ENCODE measurements at regions not wholly inside any gene's neighbourhood (a gene's known extent, or its start where the extent isn't known, plus 50 kb on each side); places are given as distances from the start of the nearest gene placed in this dataset.
"Not testable (repeated sequence)": the region's sequence is repeated elsewhere in the genome, so short reads cannot be mapped to it uniquely, and the experiment has no call there.

DNA sequence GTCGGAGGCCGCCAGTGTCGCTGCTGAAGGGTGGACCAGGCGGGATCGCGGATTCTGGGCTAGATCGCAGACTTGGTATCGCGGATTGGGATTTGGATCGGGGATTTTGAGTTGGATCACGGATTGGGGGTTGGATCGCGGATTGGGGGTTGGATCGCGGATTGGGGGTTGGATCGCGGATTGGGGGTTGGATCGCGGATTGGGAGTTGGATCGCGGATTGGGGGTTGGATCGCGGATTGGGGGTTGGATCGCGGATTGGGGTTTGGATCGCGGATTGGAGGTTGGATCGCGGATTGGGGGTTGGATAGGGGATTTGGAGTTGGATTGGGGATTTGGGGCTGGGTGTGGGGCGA lies 93.1 kb upstream of the THOC3 start:
- H3K27me3 ChIP-seq (ENCODE audit: insufficient read depth, low read depth), result not testable (repeated sequence)

GRCh38 chr5:176061660-176062059 lies 93.5 kb upstream of the THOC3 start:
- H3K79me2 ChIP-seq (ENCODE audit: low read depth); POLR2A ChIA-PET (ENCODE audit: unreplicated experiment); H3K27ac ChIP-seq; H2AFZ ChIP-seq; H4K20me1 ChIP-seq (ENCODE audit: insufficient read depth); BruUV-seq (replicated peaks); H3K27me3 ChIP-seq (ENCODE audit: insufficient read depth, low read depth); intact Hi-C loops (cut with micrococcal nuclease; ENCODE audit: unreplicated experiment); H3K9me3 ChIP-seq (ENCODE audit: insufficient read depth, low read depth); CTCF ChIA-PET; H3K4me1 ChIP-seq (replicated peaks; ENCODE audit: insufficient read depth); H3K4me2 ChIP-seq; H3F3A ChIP-seq (ENCODE audit: insufficient read depth, low read depth); H3K4me3 ChIP-seq; DNase-seq; H3K9me2 ChIP-seq (ENCODE audit: insufficient read depth); H3K36me3 ChIP-seq (ENCODE audit: low read depth): not testable (repeated sequence)

More for the DNA sequence above, 93.1 kb upstream of the THOC3 start:
- H3F3A ChIP-seq (ENCODE audit: insufficient read depth, low read depth); CTCF ChIA-PET; H3K4me2 ChIP-seq; H3K4me3 ChIP-seq; H3K27ac ChIP-seq; BruUV-seq (replicated peaks); H2AFZ ChIP-seq; H3K9me2 ChIP-seq (ENCODE audit: insufficient read depth); POLR2A ChIA-PET (ENCODE audit: unreplicated experiment); H3K4me1 ChIP-seq (replicated peaks; ENCODE audit: insufficient read depth); H3K79me2 ChIP-seq (ENCODE audit: low read depth); H4K20me1 ChIP-seq (ENCODE audit: insufficient read depth); intact Hi-C loops (cut with micrococcal nuclease; ENCODE audit: unreplicated experiment); DNase-seq; H3K36me3 ChIP-seq (ENCODE audit: low read depth); H3K9me3 ChIP-seq (ENCODE audit: insufficient read depth, low read depth): not testable (repeated sequence)

DNA sequence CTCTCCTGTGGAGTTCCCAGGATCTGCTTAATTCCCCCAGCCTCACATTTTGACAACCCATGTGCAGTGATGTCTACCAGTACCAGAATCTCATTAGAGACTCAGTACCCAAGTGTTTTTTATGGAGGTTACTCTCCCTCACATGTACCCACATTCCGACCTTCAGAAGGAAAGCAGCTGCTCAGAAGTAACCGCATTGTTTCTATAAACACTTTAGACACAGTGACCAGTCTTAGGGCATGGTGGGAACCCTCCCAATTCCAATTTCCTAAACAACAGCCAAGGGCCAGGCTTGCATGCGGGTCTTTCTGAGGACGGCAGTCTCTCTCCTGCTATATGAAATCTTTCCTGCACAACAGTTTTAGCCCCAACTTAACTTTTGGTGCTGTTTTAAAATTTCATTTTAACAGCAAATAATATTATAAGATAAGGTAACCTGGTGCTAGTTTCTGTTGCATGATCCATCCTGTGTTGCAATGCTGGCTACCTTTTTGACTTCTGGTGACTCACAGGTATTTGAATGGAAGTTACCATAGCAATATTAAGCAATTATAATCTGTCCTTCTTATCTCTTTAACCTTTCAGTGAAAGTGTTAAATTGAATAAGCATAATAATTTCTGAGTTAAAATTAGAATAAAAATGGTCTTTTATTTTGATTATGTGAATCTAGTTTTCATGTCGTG lies 98.3 kb upstream of the THOC3 start:
- H3K27me3 ChIP-seq (ENCODE audit: insufficient read depth, low read depth); BruUV-seq (replicated peaks); H3K9me3 ChIP-seq (ENCODE audit: insufficient read depth, low read depth); H3K36me3 ChIP-seq (ENCODE audit: low read depth); H3K79me2 ChIP-seq (ENCODE audit: low read depth); DNase-seq; CTCF ChIA-PET; H3K9me2 ChIP-seq (ENCODE audit: insufficient read depth); H3K4me1 ChIP-seq (replicated peaks; ENCODE audit: insufficient read depth); H3K4me3 ChIP-seq; H3F3A ChIP-seq (ENCODE audit: insufficient read depth, low read depth); H3K27ac ChIP-seq; H4K20me1 ChIP-seq (ENCODE audit: insufficient read depth); POLR2A ChIA-PET (ENCODE audit: unreplicated experiment); H3K4me2 ChIP-seq; intact Hi-C loops (cut with micrococcal nuclease; ENCODE audit: unreplicated experiment); H2AFZ ChIP-seq: not testable (repeated sequence)

- H4K20me1 ChIP-seq (ENCODE audit: insufficient read depth); H3K4me1 ChIP-seq (replicated peaks; ENCODE audit: insufficient read depth); H3K4me3 ChIP-seq; H3F3A ChIP-seq (ENCODE audit: insufficient read depth, low read depth); DNase-seq; intact Hi-C loops (cut with micrococcal nuclease; ENCODE audit: unreplicated experiment); CTCF ChIA-PET; BruUV-seq (replicated peaks); POLR2A ChIA-PET (ENCODE audit: unreplicated experiment); H3K79me2 ChIP-seq (ENCODE audit: low read depth); H3K4me2 ChIP-seq; H2AFZ ChIP-seq; H3K27ac ChIP-seq; H3K9me3 ChIP-seq (ENCODE audit: insufficient read depth, low read depth); H3K36me3 ChIP-seq (ENCODE audit: low read depth); H3K9me2 ChIP-seq (ENCODE audit: insufficient read depth); H3K27me3 ChIP-seq (ENCODE audit: insufficient read depth, low read depth): not testable (repeated sequence)
Observed at GRCh38 chr5:176067162-176067561, 99.0 kb upstream of the THOC3 start.

GRCh38 chr5:176067948-176068347 lies 99.8 kb upstream of the THOC3 start:
- CTCF ChIA-PET; H3K9me3 ChIP-seq (ENCODE audit: insufficient read depth, low read depth); DNase-seq; H3K4me3 ChIP-seq; H3F3A ChIP-seq (ENCODE audit: insufficient read depth, low read depth); H3K4me1 ChIP-seq (replicated peaks; ENCODE audit: insufficient read depth); POLR2A ChIA-PET (ENCODE audit: unreplicated experiment); H3K9me2 ChIP-seq (ENCODE audit: insufficient read depth); H3K79me2 ChIP-seq (ENCODE audit: low read depth); H4K20me1 ChIP-seq (ENCODE audit: insufficient read depth); BruUV-seq (replicated peaks); H3K27ac ChIP-seq; intact Hi-C loops (cut with micrococcal nuclease; ENCODE audit: unreplicated experiment); H3K27me3 ChIP-seq (ENCODE audit: insufficient read depth, low read depth); H3K4me2 ChIP-seq; H2AFZ ChIP-seq; H3K36me3 ChIP-seq (ENCODE audit: low read depth): not testable (repeated sequence)

DNA sequence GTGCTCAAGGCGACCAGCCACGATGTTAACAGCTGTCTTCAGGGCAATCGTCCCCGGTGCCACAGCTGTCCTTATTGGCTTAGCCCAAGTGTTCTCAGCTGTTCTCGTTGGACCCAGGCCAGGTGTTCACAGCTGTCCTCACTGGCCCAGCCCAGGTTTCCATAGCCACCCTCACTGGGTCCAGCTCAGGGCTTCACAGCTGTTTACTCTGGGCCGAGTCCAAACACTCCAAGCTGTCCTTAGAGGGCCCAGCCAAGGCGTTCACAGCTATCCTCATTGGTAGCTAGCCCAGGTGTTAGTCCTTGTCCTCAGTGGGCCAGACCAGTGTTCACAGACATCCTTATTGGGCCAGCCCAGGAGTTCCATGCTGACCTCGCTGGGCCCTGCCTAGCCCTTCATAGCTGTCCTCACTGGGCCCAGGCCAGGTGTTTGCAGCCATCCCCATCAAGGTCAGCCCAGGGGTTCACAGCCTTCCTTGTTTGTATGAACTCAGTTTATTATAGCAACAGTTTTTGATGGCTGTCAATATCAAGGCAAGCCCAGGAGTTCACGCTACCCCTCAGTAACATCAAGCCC lies 106.0 kb upstream of the THOC3 start:
- POLR2A ChIA-PET (ENCODE audit: unreplicated experiment); H3K4me1 ChIP-seq (replicated peaks; ENCODE audit: insufficient read depth); H3K4me2 ChIP-seq; BruUV-seq (replicated peaks); H3K9me3 ChIP-seq (ENCODE audit: insufficient read depth, low read depth); H3K27me3 ChIP-seq (ENCODE audit: insufficient read depth, low read depth); CTCF ChIA-PET; H4K20me1 ChIP-seq (ENCODE audit: insufficient read depth); H3K4me3 ChIP-seq; intact Hi-C loops (cut with micrococcal nuclease; ENCODE audit: unreplicated experiment); H3K36me3 ChIP-seq (ENCODE audit: low read depth); DNase-seq; H2AFZ ChIP-seq; H3K27ac ChIP-seq; H3K79me2 ChIP-seq (ENCODE audit: low read depth); H3K9me2 ChIP-seq (ENCODE audit: insufficient read depth); H3F3A ChIP-seq (ENCODE audit: insufficient read depth, low read depth): not testable (repeated sequence)

DNA sequence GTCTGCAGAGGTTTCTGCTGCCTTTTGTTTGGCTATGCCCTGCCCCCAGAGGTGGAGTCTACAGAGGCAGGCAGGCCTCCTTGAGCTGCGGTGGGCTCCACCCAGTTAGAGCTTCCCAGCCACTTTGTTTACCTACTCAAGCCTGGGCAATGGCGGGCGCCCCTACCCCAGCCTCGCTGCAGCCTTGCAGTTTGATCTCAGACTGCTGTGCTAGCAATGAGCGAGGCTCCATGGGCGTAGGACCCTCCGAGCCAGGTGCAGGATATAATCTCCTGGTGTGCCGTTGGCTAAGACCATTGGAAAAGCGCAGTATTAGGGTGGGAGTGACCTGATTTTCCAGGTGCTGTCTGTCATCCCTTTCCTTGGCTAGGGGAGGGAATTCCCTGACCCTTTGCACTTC lies 115.6 kb upstream of the THOC3 start:
- H4K20me1 ChIP-seq (ENCODE audit: insufficient read depth); H2AFZ ChIP-seq; H3F3A ChIP-seq (ENCODE audit: insufficient read depth, low read depth); H3K4me3 ChIP-seq; H3K4me2 ChIP-seq; H3K27me3 ChIP-seq (ENCODE audit: insufficient read depth, low read depth); H3K79me2 ChIP-seq (ENCODE audit: low read depth); intact Hi-C loops (cut with micrococcal nuclease; ENCODE audit: unreplicated experiment); H3K36me3 ChIP-seq (ENCODE audit: low read depth); H3K27ac ChIP-seq; CTCF ChIA-PET; H3K9me2 ChIP-seq (ENCODE audit: insufficient read depth); H3K4me1 ChIP-seq (replicated peaks; ENCODE audit: insufficient read depth); BruUV-seq (replicated peaks); POLR2A ChIA-PET (ENCODE audit: unreplicated experiment); H3K9me3 ChIP-seq (ENCODE audit: insufficient read depth, low read depth); DNase-seq: not testable (repeated sequence)

Measured in PC-9 (cell line).